DND-41 (cell line): ENCODE measurements at regions not wholly inside any gene's neighbourhood (a gene's known extent, or its start where the extent isn't known, plus 50 kb on each side); places are given as distances from the start of the nearest gene placed in this dataset.

Experiments
- ATAC-seq: fragments of 200-7000 bp; cut with Tn5 transposase; 3 replicates; pipeline ENCODE4 v1.9.1; 2021; ENCODE audit warnings: low read depth; ENCODE audit not compliant: insufficient read depth
- DNase-seq: peaks from one replicate; pipeline ENCODE4 v3.0.0-alpha.2; 2020
- H2AFZ ChIP-seq: 2 replicates; pipeline ENCODE4 v1.6.0; 2012; ENCODE audit warnings: low read depth, low read length
- H3K27ac ChIP-seq: 2 replicates; pipeline ENCODE4 v1.5.1; 2012; ENCODE audit warnings: low read length, inconsistent platforms
- H3K27me3 ChIP-seq: fragments of 200-600 bp; sonication (generic); 2 replicates; pipeline ENCODE4 v1.6.0; 2012; ENCODE audit warnings: low read length, mild to moderate bottlenecking, inconsistent platforms; ENCODE audit not compliant: insufficient read depth, poor library complexity
- H3K36me3 ChIP-seq: 2 replicates; pipeline ENCODE4 v1.5.1; 2012; ENCODE audit warnings: low read length, inconsistent platforms; ENCODE audit not compliant: insufficient read depth
- H3K4me1 ChIP-seq: 2 replicates; pipeline ENCODE4 v1.5.1; 2012; ENCODE audit warnings: mild to moderate bottlenecking, low read length; ENCODE audit not compliant: insufficient read depth
- H3K4me2 ChIP-seq: 2 replicates; pipeline ENCODE4 v1.6.0; 2012; ENCODE audit warnings: mild to moderate bottlenecking, moderate library complexity, low read length, inconsistent platforms; ENCODE audit not compliant: insufficient read depth
- H3K4me3 ChIP-seq, 2 experiments: fragments of 200-600 bp in 1 of 2; shearing (Covaris generic) in 1 of 2; 2 replicates each; pipeline ENCODE4 v1.5.1; 2012 to 2016; ENCODE audit warnings: inconsistent platforms in 2 of 2, low read length in 2 of 2, mild to moderate bottlenecking in 2 of 2, low read depth in 1 of 2, moderate library complexity in 1 of 2
- H3K79me2 ChIP-seq: 2 replicates; pipeline ENCODE4 v1.6.0; 2012; ENCODE audit warnings: low read length, inconsistent platforms; ENCODE audit not compliant: insufficient read depth
- H3K9ac ChIP-seq: 2 replicates; pipeline ENCODE4 v1.6.0; 2012; ENCODE audit warnings: low read depth, mild to moderate bottlenecking, inconsistent platforms, low read length, moderate library complexity
- H3K9me3 ChIP-seq: 2 replicates; pipeline ENCODE4 v1.5.1; 2012; ENCODE audit warnings: low read length, moderate library complexity, mild to moderate bottlenecking, inconsistent platforms; ENCODE audit not compliant: insufficient read depth, severe bottlenecking
- H4K20me1 ChIP-seq: 2 replicates; pipeline ENCODE4 v1.6.0; 2012; ENCODE audit warnings: low read length; ENCODE audit not compliant: insufficient read depth
- CTCF ChIP-seq: IDR thresholded peaks from 2 replicates; pipeline ENCODE4 v1.5.1; 2012; ENCODE audit warnings: borderline replicate concordance, low read length, moderate library complexity, mild to moderate bottlenecking; ENCODE audit not compliant: poor library complexity, severe bottlenecking; ENCODE audit errors: extremely low read depth
- EZH2 ChIP-seq: IDR thresholded peaks from 3 replicates; pipeline ENCODE4 v1.6.1; 2012; ENCODE audit warnings: borderline replicate concordance, low read depth, mild to moderate bottlenecking, moderate library complexity, low read length, inconsistent platforms; ENCODE audit not compliant: severe bottlenecking

- Histone ChIP-seq H3K4me3 (no peak overlapping the region), H3K27me3 (peaks cover 8% of the 10 kb centered on the region), H3K4me2 (no peak overlapping the region), H2AFZ (no peak overlapping the region), H3K79me2 (no peaks in the 10 kb centered on the region), H3K36me3 (no peaks in the 10 kb centered on the region), H3K27ac (no peak overlapping the region), H4K20me1 (no peaks in the 10 kb centered on the region), H3K9ac (no peak overlapping the region), H3K9me3 (no peaks in the 10 kb centered on the region), H3K4me1 (no peaks in the 10 kb centered on the region)
- ATAC-seq (no peak), DNase-seq (no peak)
- TF ChIP-seq CTCF = no peak
- no peak for TF ChIP-seq EZH2
Measured at GRCh38 chr7:31263338-31263737, 77.2 kb downstream of the NEUROD6 start.

DNA sequence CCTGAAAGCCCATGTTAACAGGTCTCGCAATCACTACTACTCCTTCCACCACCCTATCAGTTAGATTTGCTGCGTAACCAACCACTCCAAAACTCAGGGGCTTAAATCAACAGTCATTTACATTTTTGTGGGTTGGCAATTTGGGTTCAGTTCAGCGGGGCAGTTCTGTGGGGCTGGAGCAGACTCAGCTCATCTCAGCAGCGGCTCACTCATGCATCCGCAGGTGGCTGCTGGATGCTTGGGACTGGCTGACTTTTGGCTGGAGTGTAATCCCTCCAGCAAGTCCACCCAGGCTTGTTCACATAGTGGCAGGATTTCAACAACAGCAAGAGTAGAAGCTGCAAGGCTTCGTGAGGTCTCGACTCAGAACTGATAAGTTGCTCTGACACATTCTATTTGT is 79.2 kb downstream of the NEUROD6 start:
- ATAC-seq = no peak

DNA sequence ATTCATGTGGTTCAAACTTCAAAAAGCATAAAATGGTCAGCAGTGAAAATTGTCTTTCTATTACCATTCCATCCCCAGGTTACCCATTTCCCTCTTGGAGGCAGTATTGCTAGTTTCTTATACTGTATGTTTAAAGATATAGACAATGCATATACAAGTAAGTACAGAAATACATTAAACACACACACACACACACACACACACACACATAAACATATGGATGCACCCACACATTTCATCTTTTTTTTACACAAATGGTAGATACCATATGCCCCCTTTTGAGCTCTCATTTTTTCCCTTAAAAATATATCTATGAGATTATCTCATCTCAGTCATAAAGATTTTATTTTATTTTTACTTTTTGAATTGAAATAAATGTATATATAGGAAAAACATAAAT is 79.7 kb downstream of the NEUROD6 start:
- H3K4me2 ChIP-seq = no peak overlapping the region
- H3K9ac ChIP-seq = no peak overlapping the region
- no peak for ATAC-seq
- H2AFZ ChIP-seq = no peak overlapping the region
- no peaks in the 10 kb centered on the region for H3K4me1 ChIP-seq
- H4K20me1 ChIP-seq = no peaks in the 10 kb centered on the region
- H3K36me3 ChIP-seq = no peaks in the 10 kb centered on the region
- no peak overlapping the region for H3K4me3 ChIP-seq
- no peaks in the 10 kb centered on the region for H3K9me3 ChIP-seq
- H3K27ac ChIP-seq = no peak overlapping the region
- no peaks in the 10 kb centered on the region for H3K79me2 ChIP-seq
- no peak for DNase-seq
- TF ChIP-seq CTCF (no peak), EZH2 (no peak)
- H3K27me3 ChIP-seq = peaks cover 8% of the 10 kb centered on the region

More for the DNA sequence above, 79.2 kb downstream of the NEUROD6 start:
- no peak overlapping the region for H2AFZ ChIP-seq
- no peaks in the 10 kb centered on the region for H3K36me3 ChIP-seq
- no peak overlapping the region for H3K4me3 ChIP-seq
- TF ChIP-seq CTCF (no peak), EZH2 (no peak)
- no peak overlapping the region for H3K9ac ChIP-seq
- DNase-seq = no peak
- no peaks in the 10 kb centered on the region for H3K9me3 ChIP-seq
- H3K27me3 ChIP-seq = peaks cover 8% of the 10 kb centered on the region
- H3K79me2 ChIP-seq = no peaks in the 10 kb centered on the region
- H3K4me2 ChIP-seq = no peak overlapping the region
- no peaks in the 10 kb centered on the region for H4K20me1 ChIP-seq
- H3K4me1 ChIP-seq = no peaks in the 10 kb centered on the region
- no peak overlapping the region for H3K27ac ChIP-seq

DNA sequence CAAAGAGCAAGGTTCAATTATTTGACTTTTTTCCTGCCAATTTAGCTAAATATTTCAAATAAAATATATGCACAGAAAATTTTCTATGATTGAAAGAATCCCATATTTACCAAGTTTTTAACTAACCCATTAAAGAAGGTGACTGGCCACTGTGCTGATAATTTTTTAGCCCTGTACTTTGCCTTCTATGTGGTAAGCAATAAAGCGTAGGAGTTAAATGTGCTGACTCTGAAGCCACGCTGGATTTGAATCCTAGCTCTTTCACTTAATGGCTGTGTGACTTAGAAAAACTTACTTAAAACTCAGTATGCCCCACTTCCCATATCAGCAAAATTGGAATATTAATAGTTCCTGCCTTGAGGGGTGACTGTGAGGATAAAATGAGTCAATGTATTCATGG is 82.1 kb downstream of the NEUROD6 start:
- Histone ChIP-seq H3K4me2 (no peak overlapping the region), H3K4me1 (no peaks in the 10 kb centered on the region), H3K9me3 (no peaks in the 10 kb centered on the region), H3K9ac (no peak overlapping the region), H3K27me3 (peaks cover 8% of the 10 kb centered on the region), H3K27ac (no peak overlapping the region), H4K20me1 (no peaks in the 10 kb centered on the region), H3K36me3 (no peaks in the 10 kb centered on the region), H2AFZ (no peak overlapping the region), H3K4me3 (no peak overlapping the region), H3K79me2 (no peaks in the 10 kb centered on the region)
- TF ChIP-seq CTCF (no peak), EZH2 (no peak)
- ATAC-seq (no peak), DNase-seq (no peak)
